ENCODE measurements at regions not wholly inside any gene's neighbourhood (a gene's known extent, or its start where the extent isn't known, plus 50 kb on each side); places are given as distances from the start of the nearest gene placed in this dataset.
"Not testable (repeated sequence)": the region's sequence is repeated elsewhere in the genome, so short reads cannot be mapped to it uniquely, and the experiment has no call there.

GRCh38 chr10:70984986-70985722 lies 96.8 kb upstream of the PCBD1 start:
- H3K4me3 ChIP-seq (ENCODE audit: low read depth, low read length), result no peak overlapping the region
- TF ChIP-seq CTCF (IDR thresholded peaks at IDR 0.05; ENCODE audit: insufficient read depth, low read depth, low read length), result no peak
- DNase-seq (ENCODE audit: low read depth), result no peak
- H3K36me3 ChIP-seq (ENCODE audit: control insufficient read depth, insufficient read depth, low read length), result no peaks in the 10 kb centered on the region
- CTCF ChIA-PET, result no interaction called here
- peaks cover 13% of the 10 kb centered on the region for H3K27me3 ChIP-seq (ENCODE audit: control insufficient read depth, insufficient read depth, low read length)
- POLR2A ChIA-PET, result no interaction called here

GRCh38 chr10:70985824-70986622 lies 97.7 kb upstream of the PCBD1 start:
- H3K36me3 ChIP-seq (ENCODE audit: control insufficient read depth, insufficient read depth, low read length), result no peaks in the 10 kb centered on the region
- no peak for TF ChIP-seq CTCF (IDR thresholded peaks at IDR 0.05; ENCODE audit: insufficient read depth, low read depth, low read length)

GRCh38 chr10:70986623-70986950 lies 98.2 kb upstream of the PCBD1 start:
- no peak for DNase-seq (ENCODE audit: low read depth)
- H3K27me3 ChIP-seq (ENCODE audit: control insufficient read depth, insufficient read depth, low read length), result peaks cover 14% of the 10 kb centered on the region
- H3K4me3 ChIP-seq (ENCODE audit: low read depth, low read length), result no peak overlapping the region
- POLR2A ChIA-PET, result no interaction called here
- CTCF ChIA-PET, result interaction anchor here (0.6 to 1.3 kb wide), 2 partner anchors 12 to 36 kb away, joined by 3 read pairs; no protein-coding TSS in a partner anchor
- H3K36me3 ChIP-seq (ENCODE audit: control insufficient read depth, insufficient read depth, low read length), result no peaks in the 10 kb centered on the region
- no peak for TF ChIP-seq CTCF (IDR thresholded peaks at IDR 0.05; ENCODE audit: insufficient read depth, low read depth, low read length)

More at GRCh38 chr10:70985824-70986622, 97.7 kb upstream of the PCBD1 start:
- Histone ChIP-seq H3K4me3 (ENCODE audit: low read depth, low read length) (no peak overlapping the region), H3K27me3 (ENCODE audit: control insufficient read depth, insufficient read depth, low read length) (peaks cover 13% of the 10 kb centered on the region)
- CTCF ChIA-PET, result interaction anchor here (0.6 kb wide), 1 partner anchor 35 kb away, joined by 3 read pairs; no protein-coding TSS in a partner anchor
- POLR2A ChIA-PET, result no interaction called here
- DNase-seq (ENCODE audit: low read depth), result no peak

- H3K27me3 ChIP-seq (ENCODE audit: control insufficient read depth, insufficient read depth, low read length), result peaks cover 16% of the 10 kb centered on the region
- H3K4me3 ChIP-seq (ENCODE audit: low read depth, low read length), result no peak overlapping the region
- DNase-seq (ENCODE audit: low read depth), result no peak
- no peaks in the 10 kb centered on the region for H3K36me3 ChIP-seq (ENCODE audit: control insufficient read depth, insufficient read depth, low read length)
- TF ChIP-seq CTCF (IDR thresholded peaks at IDR 0.05; ENCODE audit: insufficient read depth, low read depth, low read length), result no peak
- ChIA-PET POLR2A (no interaction called here), CTCF (interaction anchor here (1.3 kb wide), 2 partner anchors 13 to 23 kb away, joined by 3 to 4 read pairs; no protein-coding TSS in a partner anchor)
Observed at GRCh38 chr10:70987396-70988130, 99.2 kb upstream of the PCBD1 start.

GRCh38 chr10:70990156-70990555 lies 101.8 kb upstream of the PCBD1 start:
- DNase-seq (ENCODE audit: low read depth); CTCF ChIA-PET; POLR2A ChIA-PET; H3K4me3 ChIP-seq (ENCODE audit: low read depth, low read length); H3K36me3 ChIP-seq (ENCODE audit: control insufficient read depth, insufficient read depth, low read length); H3K27me3 ChIP-seq (ENCODE audit: control insufficient read depth, insufficient read depth, low read length): not testable (repeated sequence)

Data from BJ (cell line).